SU-DHL-6 (cell line): ENCODE measurements at regions not wholly inside any gene's neighbourhood (a gene's known extent, or its start where the extent isn't known, plus 50 kb on each side); places are given as distances from the start of the nearest gene placed in this dataset.

Experiments used
- CTCF ChIP-seq: fragments of 200-600 bp; sonication (generic); IDR thresholded peaks from one replicate; pipeline ENCODE4 v1.5.1; 2017; ENCODE audit warnings: antibody characterized with exemption, mild to moderate bottlenecking, low read length, moderate library complexity; ENCODE audit not compliant: insufficient read depth, poor library complexity, severe bottlenecking
- EZH2phosphoT487 ChIP-seq: fragments of 200-600 bp; sonication (generic), shearing (Covaris generic); conservative IDR thresholded peaks from 2 replicates; pipeline ENCODE4 v1.6.1; 2018; ENCODE audit warnings: mild to moderate bottlenecking, antibody characterized with exemption, low read length, moderate library complexity, mixed read lengths

- no peak for TF ChIP-seq CTCF
- no peak for TF ChIP-seq EZH2phosphoT487
Observed at GRCh38 chr21:14317507-14317906, 65.4 kb downstream of the HSPA13 start.
